ENCODE measurements at regions not wholly inside any gene's neighbourhood (a gene's known extent, or its start where the extent isn't known, plus 50 kb on each side); places are given as distances from the start of the nearest gene placed in this dataset.

DNA sequence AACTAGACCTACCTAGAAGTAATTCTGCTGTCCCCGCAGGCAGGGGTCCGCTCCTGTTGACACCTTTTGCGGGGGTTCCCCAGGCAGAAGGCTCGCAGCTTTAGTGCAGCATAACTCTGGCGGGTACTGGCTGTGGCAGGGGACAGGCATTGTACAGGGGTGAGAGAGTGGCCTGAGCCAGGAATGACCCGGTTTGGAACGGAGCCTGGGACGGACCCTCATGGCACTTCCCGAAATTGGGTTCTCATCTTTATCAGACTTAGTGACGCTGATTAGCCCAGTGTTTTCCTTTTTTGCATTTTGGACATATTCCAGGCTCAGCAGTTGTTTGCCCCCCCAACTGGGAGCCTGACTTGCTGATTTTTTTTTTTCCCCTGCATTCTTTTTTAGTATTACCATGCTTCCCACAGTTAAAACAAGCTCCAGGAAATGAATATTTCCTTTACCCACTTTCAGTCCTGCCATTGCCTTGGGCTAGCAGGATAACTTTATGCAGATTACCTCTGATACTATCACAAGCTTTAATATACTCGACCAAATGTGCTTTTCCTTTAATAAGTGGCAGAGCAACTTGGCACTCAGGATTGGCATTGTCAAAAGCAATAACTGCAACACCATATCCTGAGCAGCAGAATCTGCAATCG, 55.8 kb upstream of the WDR1 start:
- Histone ChIP-seq H3K36me3 (ENCODE audit: control insufficient read depth in 1 of 2, insufficient read depth in 2 of 2, low read length in 1 of 2) (no peaks in the 10 kb centered on the region), H3K27me3 (ENCODE audit: control insufficient read depth in 1 of 2, insufficient read depth in 2 of 2, low read length in 1 of 2) (no peaks in the 10 kb centered on the region), H3K4me1 (ENCODE audit: control insufficient read depth in 1 of 2, insufficient read depth in 2 of 2, low read length in 2 of 2) (peaks cover 3 to 12% of the 10 kb centered on the region in 2 donors), H3K4me3 (ENCODE audit: low read length in 2 of 2) (no peak overlapping the region), H3K27ac (ENCODE audit: low read depth in 1 of 2, low read length in 2 of 2) (no peak overlapping the region), H3K9me3 (ENCODE audit: control insufficient read depth, low read length) (no peaks in the 10 kb centered on the region)
- DNase-seq: no peak
- no peak for ATAC-seq (ENCODE audit: low FRiP score)
- 40 to 44% methylated on average over 12 of the region's 12 CpGs for WGBS, 2 donors
- intact Hi-C loops (cut with DNase I): loop anchor here in 1 of 2 donors (5.0 kb wide), 1 partner anchor 60 kb away; no protein-coding TSS in a partner anchor

DNA sequence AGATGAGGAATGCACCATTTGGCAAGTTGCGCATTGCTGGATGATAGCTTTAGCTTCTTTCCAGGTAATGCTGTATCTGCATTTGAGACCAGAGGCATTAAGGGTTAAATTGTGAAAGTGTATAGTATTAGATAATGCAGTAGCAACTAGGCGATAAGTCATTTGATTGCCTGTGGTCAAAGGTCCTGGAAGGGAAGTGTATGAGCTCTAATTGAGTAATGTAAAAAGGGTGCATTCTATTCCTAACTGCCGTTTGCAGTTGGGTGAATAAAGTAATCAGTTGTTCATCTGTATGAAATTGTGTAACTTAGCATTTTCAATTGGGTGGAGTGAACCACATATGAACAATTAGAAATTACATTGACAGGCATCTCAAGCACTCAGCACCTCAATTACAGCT, 54.5 kb upstream of the WDR1 start:
- peaks cover 3 to 12% of the 10 kb centered on the region in 2 donors for H3K4me1 ChIP-seq (ENCODE audit: control insufficient read depth in 1 of 2, insufficient read depth in 2 of 2, low read length in 2 of 2)
- H3K4me3 ChIP-seq (ENCODE audit: low read length in 2 of 2): no peak overlapping the region
- H3K9me3 ChIP-seq (ENCODE audit: control insufficient read depth, low read length): no peaks in the 10 kb centered on the region
- H3K36me3 ChIP-seq (ENCODE audit: control insufficient read depth in 1 of 2, insufficient read depth in 2 of 2, low read length in 1 of 2): no peaks in the 10 kb centered on the region
- ATAC-seq (ENCODE audit: low FRiP score) (no peak), DNase-seq (no peak)
- H3K27ac ChIP-seq (ENCODE audit: low read depth in 1 of 2, low read length in 2 of 2): no peak overlapping the region
- no peaks in the 10 kb centered on the region for H3K27me3 ChIP-seq (ENCODE audit: control insufficient read depth in 1 of 2, insufficient read depth in 2 of 2, low read length in 1 of 2)
- intact Hi-C loops (cut with DNase I): loop anchor here in 1 of 2 donors (5.0 kb wide), 1 partner anchor 61 kb away; no protein-coding TSS in a partner anchor
- WGBS, 2 donors: 84 to 90% methylated on average over 3 of the region's 3 CpGs

DNA sequence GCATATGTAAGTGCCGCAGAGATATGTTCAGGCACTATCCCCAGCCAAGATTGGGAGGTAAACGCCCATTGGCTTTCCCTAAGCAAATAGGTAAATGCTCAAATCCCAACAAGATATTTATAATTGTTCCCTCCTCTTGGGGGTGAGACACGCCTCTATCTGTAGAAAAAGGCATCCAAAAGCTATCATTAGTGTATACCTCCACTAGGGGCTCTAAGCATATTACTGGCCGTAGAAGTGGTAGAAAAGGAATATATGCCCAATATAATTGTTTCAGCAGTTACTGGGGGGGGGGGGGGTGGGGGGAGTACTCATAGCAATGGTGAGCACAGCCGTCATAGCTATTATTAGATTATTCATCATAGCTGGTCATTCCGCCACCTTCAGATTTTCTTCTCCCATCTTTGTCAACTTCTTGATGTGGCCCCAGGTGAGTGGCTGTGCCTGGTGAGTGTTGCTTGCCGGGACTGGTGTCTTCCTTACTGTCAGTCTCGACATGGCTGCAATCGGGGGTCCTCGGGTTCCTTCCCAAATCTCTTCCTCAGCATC, 53.3 kb upstream of the WDR1 start:
- Histone ChIP-seq H3K27ac (ENCODE audit: low read depth in 1 of 2, low read length in 2 of 2) (no peak overlapping the region), H3K4me3 (ENCODE audit: low read length in 2 of 2) (no peak overlapping the region), H3K36me3 (ENCODE audit: control insufficient read depth in 1 of 2, insufficient read depth in 2 of 2, low read length in 1 of 2) (no peaks in the 10 kb centered on the region), H3K27me3 (ENCODE audit: control insufficient read depth in 1 of 2, insufficient read depth in 2 of 2, low read length in 1 of 2) (no peaks in the 10 kb centered on the region), H3K9me3 (ENCODE audit: control insufficient read depth, low read length) (no peaks in the 10 kb centered on the region), H3K4me1 (ENCODE audit: control insufficient read depth in 1 of 2, insufficient read depth in 2 of 2, low read length in 2 of 2) (peaks cover 3 to 6% of the 10 kb centered on the region in 2 donors)
- 96 to 99% methylated on average over 10 of the region's 10 CpGs for WGBS, 2 donors
- no peak for ATAC-seq (ENCODE audit: low FRiP score)
- intact Hi-C loops (cut with DNase I): loop anchor here in 1 of 2 donors (5.0 kb wide), 2 partner anchors 62 to 217 kb away; no protein-coding TSS in a partner anchor
- DNase-seq: no peak

DNA sequence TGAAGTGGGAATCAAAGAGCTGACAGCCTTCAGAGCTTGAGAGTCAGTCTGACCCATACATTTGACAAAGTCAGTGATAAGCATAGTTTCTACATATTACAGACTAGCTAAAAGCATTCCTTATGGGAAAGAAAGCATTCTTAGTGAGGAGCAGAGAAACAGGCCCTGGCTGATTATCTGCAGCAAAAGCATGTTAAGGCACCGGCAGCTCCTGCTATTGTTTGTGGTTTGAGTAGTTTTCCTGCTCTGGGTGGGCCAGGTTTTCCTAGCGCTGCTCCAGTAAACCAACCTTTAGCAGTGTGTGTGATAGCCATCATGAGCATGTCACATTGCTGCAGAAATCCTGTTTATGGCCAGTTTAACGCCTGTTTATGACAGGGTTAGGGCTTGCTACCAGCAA, 51.6 kb upstream of the WDR1 start:
- no peak overlapping the region for H3K27ac ChIP-seq (ENCODE audit: low read depth in 1 of 2, low read length in 2 of 2)
- H3K4me3 ChIP-seq (ENCODE audit: low read length in 2 of 2): no peak overlapping the region
- no peak for ATAC-seq (ENCODE audit: low FRiP score)
- peaks cover 0 to 3% of the 10 kb centered on the region in 2 donors for H3K4me1 ChIP-seq (ENCODE audit: control insufficient read depth in 1 of 2, insufficient read depth in 2 of 2, low read length in 2 of 2)
- DNase-seq: no peak
- no peaks in the 10 kb centered on the region for H3K27me3 ChIP-seq (ENCODE audit: control insufficient read depth in 1 of 2, insufficient read depth in 2 of 2, low read length in 1 of 2)
- WGBS, 2 donors: 76 to 82% methylated on average over 3 of the region's 3 CpGs
- no peaks in the 10 kb centered on the region for H3K36me3 ChIP-seq (ENCODE audit: control insufficient read depth in 1 of 2, insufficient read depth in 2 of 2, low read length in 1 of 2)
- H3K9me3 ChIP-seq (ENCODE audit: control insufficient read depth, low read length): no peaks in the 10 kb centered on the region
- intact Hi-C loops (cut with DNase I): loop anchor here in 1 of 2 donors (5.0 kb wide), 1 partner anchor 219 kb away; no protein-coding TSS in a partner anchor

DNA sequence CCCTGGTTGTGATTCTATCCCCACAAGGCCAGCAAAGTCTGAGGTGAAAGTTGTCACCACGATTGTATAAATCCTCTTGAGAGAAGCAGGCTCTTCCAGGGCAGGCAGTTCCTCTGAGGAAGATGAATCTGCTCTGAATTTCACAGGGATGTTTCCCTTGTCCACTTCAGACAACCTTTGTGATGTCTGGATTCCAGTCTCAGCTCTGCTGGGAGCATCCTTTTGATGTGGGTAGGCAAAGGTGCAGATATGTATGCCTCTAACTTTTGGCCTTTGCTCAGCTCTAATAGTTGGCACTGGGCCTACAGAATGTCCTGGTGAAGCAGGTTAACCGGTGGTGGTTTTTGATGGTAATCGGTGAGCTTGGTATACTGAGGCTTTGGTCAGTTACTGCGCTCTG, 50.6 kb upstream of the WDR1 start:
- Histone ChIP-seq H3K27me3 (ENCODE audit: control insufficient read depth in 1 of 2, insufficient read depth in 2 of 2, low read length in 1 of 2) (no peaks in the 10 kb centered on the region), H3K4me1 (ENCODE audit: control insufficient read depth in 1 of 2, insufficient read depth in 2 of 2, low read length in 2 of 2) (no peaks in the 10 kb centered on the region), H3K4me3 (ENCODE audit: low read length in 2 of 2) (no peak overlapping the region), H3K36me3 (ENCODE audit: control insufficient read depth in 1 of 2, insufficient read depth in 2 of 2, low read length in 1 of 2) (no peaks in the 10 kb centered on the region), H3K27ac (ENCODE audit: low read depth in 1 of 2, low read length in 2 of 2) (no peak overlapping the region), H3K9me3 (ENCODE audit: control insufficient read depth, low read length) (no peaks in the 10 kb centered on the region)
- DNase-seq: no peak
- intact Hi-C loops (cut with DNase I): loop anchor here in 1 of 2 donors (5.0 kb wide), 1 partner anchor 220 kb away; no protein-coding TSS in a partner anchor
- 67 to 72% methylated on average over 4 of the region's 4 CpGs for WGBS, 2 donors
- ATAC-seq (ENCODE audit: low FRiP score): no peak
